H1 (cell line): ENCODE measurements at regions not wholly inside any gene's neighbourhood (a gene's known extent, or its start where the extent isn't known, plus 50 kb on each side); places are given as distances from the start of the nearest gene placed in this dataset.

Source experiments
- CTCF ChIA-PET: fragments of 300-600 bp; sonication (Branson Sonifier 250); formaldehyde crosslinking; loops from one replicate; lab custom pipeline; 2021; ENCODE audit not compliant: partially characterized antibody; lab: Charles Lee
- POLR2A ChIA-PET: fragments of 300-600 bp; sonication (Branson Sonifier 250); formaldehyde crosslinking; loops from one replicate; lab custom pipeline; 2021; ENCODE audit warnings: inconsistent platforms; ENCODE audit not compliant: partially characterized antibody; lab: Charles Lee
- DNase-seq, 2 experiments: peaks; one replicate each; pipeline versions ENCODE4 v3.0.0 to v3.0.0-alpha.2; 2010 to 2022; ENCODE audit warnings: low spot score in 2 of 2, low read depth in 1 of 2, mixed read lengths in 1 of 2
- FAIRE-seq: peaks from 2 replicates; lab custom pipeline; 2011; peaks lifted over from hg19 to GRCh38; lab: Jason Lieb, UNC
- H2AFZ ChIP-seq: 2 replicates; pipeline ENCODE4 v1.8.1; 2012; ENCODE audit warnings: low read length, inconsistent platforms
- H2AK5ac ChIP-seq: 2 replicates; pipeline ENCODE4 v1.6.1; 2013; ENCODE audit warnings: low read depth, low read length
- H2BK120ac ChIP-seq: replicated peaks from 2 replicates; pipeline ENCODE3; 2013; ENCODE audit warnings: low read depth, low read length, inconsistent platforms
- H2BK12ac ChIP-seq: 2 replicates; pipeline ENCODE4 v1.6.1; 2013; ENCODE audit warnings: low read depth, low read length
- H2BK15ac ChIP-seq: 2 replicates; pipeline ENCODE4 v1.6.1; 2013; ENCODE audit warnings: low read length
- H2BK20ac ChIP-seq: 2 replicates; pipeline ENCODE4 v1.6.1; 2013; ENCODE audit warnings: low read length
- H2BK5ac ChIP-seq: 2 replicates; pipeline ENCODE4 v1.6.1; 2013; ENCODE audit warnings: low read depth, low read length
- H3K14ac ChIP-seq: 2 replicates; pipeline ENCODE4 v1.6.1; 2013; ENCODE audit warnings: inconsistent platforms; ENCODE audit not compliant: insufficient read length
- H3K18ac ChIP-seq: 2 replicates; pipeline ENCODE4 v1.6.1; 2013; ENCODE audit warnings: low read length; ENCODE audit errors: extremely low read depth
- H3K23ac ChIP-seq: 2 replicates; pipeline ENCODE4 v1.6.1; 2013; ENCODE audit warnings: inconsistent platforms; ENCODE audit not compliant: insufficient read length
- H3K23me2 ChIP-seq: 2 replicates; pipeline ENCODE4 v1.6.1; 2013; ENCODE audit warnings: low read depth, low read length
- H3K27ac ChIP-seq: 2 replicates; pipeline ENCODE4 v1.6.1; 2011; ENCODE audit warnings: low read depth, low read length, inconsistent platforms
- H3K27me3 ChIP-seq, 4 experiments: replicated peaks in 1 of 4; 1 replicate in 1 of 4; 2 replicates in 3 of 4; pipeline versions ENCODE4 v1.6.1 to v1.8.1; 2011 to 2013; ENCODE audit warnings: low read length in 3 of 4, mild to moderate bottlenecking in 3 of 4, inconsistent platforms in 2 of 4, mixed read lengths in 2 of 4, moderate library complexity in 1 of 4; ENCODE audit not compliant: control insufficient read depth in 3 of 4, insufficient read depth in 3 of 4; ENCODE audit errors: extremely low read depth in 1 of 4
- H3K36me3 ChIP-seq, 4 experiments: 2 replicates each; pipeline versions ENCODE4 v1.6.1 to v1.8.1; 2011 to 2013; ENCODE audit warnings: mild to moderate bottlenecking in 4 of 4, low read length in 3 of 4, moderate library complexity in 2 of 4, control low read depth in 1 of 4, inconsistent platforms in 1 of 4; ENCODE audit not compliant: insufficient read depth in 4 of 4, control insufficient read depth in 2 of 4
- H3K4ac ChIP-seq: replicated peaks from 2 replicates; pipeline ENCODE3; 2013; ENCODE audit warnings: low read length, low read depth, mixed read lengths, inconsistent platforms; ENCODE audit not compliant: insufficient read length
- H3K4me1 ChIP-seq, 4 experiments: replicated peaks in 1 of 4; 1 replicate in 1 of 4; 2 replicates in 3 of 4; pipeline versions ENCODE4 v1.6.1 to v1.8.1; 2011 to 2013; ENCODE audit warnings: low read length in 3 of 4, inconsistent platforms in 2 of 4, mixed read lengths in 1 of 4; ENCODE audit not compliant: insufficient read depth in 4 of 4, control insufficient read depth in 3 of 4
- H3K4me2 ChIP-seq, 2 experiments: 2 replicates each; pipeline versions ENCODE4 v1.6.1 to v1.8.1; 2011 to 2013; ENCODE audit warnings: low read depth in 2 of 2, low read length in 2 of 2, control low read depth in 1 of 2, inconsistent platforms in 1 of 2, mild to moderate bottlenecking in 1 of 2; ENCODE audit not compliant: insufficient read depth in 1 of 2
- H3K4me3 ChIP-seq, 4 experiments: fragments of 200-600, 300-600 bp in 1 of 4; sonication (generic), shearing (Covaris generic), sonication (Bioruptor Twin) in 1 of 4; 2 replicates each; pipeline versions ENCODE4 v1.5.1 to v1.8.1; 2011 to 2016; ENCODE audit warnings: low read length in 4 of 4, low read depth in 3 of 4, control low read depth in 2 of 4, inconsistent platforms in 2 of 4, mild to moderate bottlenecking in 2 of 4, mixed read lengths in 1 of 4, moderate library complexity in 1 of 4; ENCODE audit not compliant: insufficient read depth in 2 of 4; ENCODE audit errors: extremely low read depth in 1 of 4
- H3K56ac ChIP-seq: replicated peaks from 2 replicates; pipeline ENCODE3; 2013; ENCODE audit warnings: low read depth, mild to moderate bottlenecking, mixed read lengths, low read length, inconsistent platforms; ENCODE audit not compliant: insufficient read length
- H3K79me1 ChIP-seq: 2 replicates; pipeline ENCODE4 v1.6.1; 2013; ENCODE audit warnings: low read depth, low read length, control low read depth
- H3K79me2 ChIP-seq, 2 experiments: 2 replicates each; pipeline versions ENCODE4 v1.6.1 to v1.8.1; 2012 to 2013; ENCODE audit warnings: low read length in 2 of 2, mild to moderate bottlenecking in 2 of 2, inconsistent platforms in 1 of 2; ENCODE audit not compliant: insufficient read depth in 2 of 2, control insufficient read depth in 1 of 2
- H3K9ac ChIP-seq, 4 experiments: replicated peaks in 1 of 4; 1 replicate in 1 of 4; 2 replicates in 3 of 4; pipeline versions ENCODE4 v1.6.1 to v1.8.1; 2011 to 2013; ENCODE audit warnings: low read depth in 3 of 4, low read length in 3 of 4, control low read depth in 2 of 4, mild to moderate bottlenecking in 2 of 4, moderate library complexity in 2 of 4, inconsistent platforms in 1 of 4; ENCODE audit errors: extremely low read depth in 1 of 4
- H3K9me3 ChIP-seq, 2 experiments: 2 replicates each; pipeline versions ENCODE4 v1.6.1 to v1.8.1; 2012 to 2013; ENCODE audit warnings: mild to moderate bottlenecking in 2 of 2, moderate library complexity in 2 of 2, control low read depth in 1 of 2, inconsistent platforms in 1 of 2, low read depth in 1 of 2, low read length in 1 of 2, mixed read lengths in 1 of 2; ENCODE audit not compliant: insufficient read depth in 2 of 2
- H4K20me1 ChIP-seq, 2 experiments: replicated peaks in 1 of 2; 2 replicates each; pipeline versions ENCODE3 to v1.8.1; 2011 to 2013; ENCODE audit warnings: inconsistent platforms in 2 of 2, low read length in 2 of 2, mild to moderate bottlenecking in 1 of 2; ENCODE audit not compliant: insufficient read depth in 2 of 2, control insufficient read depth in 1 of 2
- H4K5ac ChIP-seq: 2 replicates; pipeline ENCODE4 v1.6.1; 2013; ENCODE audit warnings: low read length, low read depth, mixed read lengths, inconsistent platforms; ENCODE audit not compliant: insufficient read length
- H4K8ac ChIP-seq: 2 replicates; pipeline ENCODE4 v1.8.0; 2013; ENCODE audit warnings: mild to moderate bottlenecking, moderate library complexity, low read length, inconsistent platforms; ENCODE audit not compliant: insufficient read depth; ENCODE audit errors: extremely low read depth
- H4K91ac ChIP-seq: replicated peaks from 2 replicates; pipeline ENCODE3; 2013; ENCODE audit warnings: low read length, mixed read lengths, inconsistent platforms; ENCODE audit not compliant: insufficient read length
- EP300 ChIP-seq, 2 experiments: IDR thresholded peaks; 1 replicate in 1 of 2; 2 replicates in 1 of 2; pipeline ENCODE4 v1.6.1; 2011 to 2012; ENCODE audit warnings: low read depth in 2 of 2, low read length in 2 of 2, mild to moderate bottlenecking in 2 of 2, borderline replicate concordance in 1 of 2, inconsistent platforms in 1 of 2, moderate library complexity in 1 of 2
- GTF2F1 ChIP-seq: IDR thresholded peaks from 2 replicates; pipeline ENCODE4 v1.6.1; 2012; ENCODE audit warnings: low read depth, low read length, improper control_type of control experiment, borderline replicate concordance
- RBBP5 ChIP-seq: IDR thresholded peaks from 2 replicates; pipeline ENCODE4 v1.7.1; 2012; ENCODE audit warnings: low read depth, mild to moderate bottlenecking, inconsistent platforms, low read length, moderate library complexity, borderline replicate concordance
- SIRT6 ChIP-seq: IDR thresholded peaks from one replicate; pipeline ENCODE4 v1.7.1; 2012; ENCODE audit warnings: low read length, inconsistent platforms
- SP4 ChIP-seq: IDR thresholded peaks from 2 replicates; pipeline ENCODE4 v1.6.1; 2012; ENCODE audit warnings: low read length, inconsistent platforms
- WGBS, 2 experiments: shearing (Covaris generic) in 1 of 2; methylation state at CpG; one replicate each; pipeline versions ENCODE4 v1.1.6 to v1.1.7; 2013 to 2015; ENCODE audit warnings: low lambda C conversion rate in 2 of 2, mixed read lengths in 2 of 2, inconsistent platforms in 1 of 2, low coverage in 1 of 2, missing lambda C conversion rate in 1 of 2; ENCODE audit not compliant: insufficient replicate concordance in 2 of 2, insufficient coverage in 1 of 2, insufficient read length in 1 of 2; ENCODE audit errors: extremely low coverage in 1 of 2, missing lambda C conversion rate in 1 of 2; 5-methylcytosine and 5-hydroxymethylcytosine counted together

- Histone ChIP-seq H4K91ac (no peak overlapping the region), H3K4ac (no peak overlapping the region), H3K79me1 (no peaks in the 10 kb centered on the region), H3K9ac (no peak overlapping the region), H3K27me3 (no peaks in the 10 kb centered on the region), H3K56ac (no peak overlapping the region), H3K4me3 (no peak overlapping the region), H4K5ac (no peak overlapping the region), H2BK12ac (no peak overlapping the region), H3K18ac (no peak overlapping the region), H2BK120ac (no peak overlapping the region), H3K27ac (no peak overlapping the region), H2BK15ac (no peak overlapping the region), H2AFZ (no peak overlapping the region), H3K9me3 (no peaks in the 10 kb centered on the region), H3K79me2 (no peaks in the 10 kb centered on the region), H2BK5ac (no peak overlapping the region), H3K23me2 (no peaks in the 10 kb centered on the region), H3K4me1 (no peaks in the 10 kb centered on the region), H2AK5ac (no peak overlapping the region), H4K8ac (no peak overlapping the region), H3K23ac (no peak overlapping the region), H3K36me3 (no peaks in the 10 kb centered on the region), H2BK20ac (no peak overlapping the region), H4K20me1 (no peaks in the 10 kb centered on the region), H3K14ac (no peak overlapping the region), H3K4me2 (no peak overlapping the region)
- 100% methylated on average over 1 of the region's 1 CpG; no CpG with 5 or more reads in 1 of the 2 experiments for WGBS, 2 experiments
- ChIA-PET CTCF (interaction anchor here (0.8 kb wide), 1 partner anchor 28 kb away, joined by 3 read pairs; no protein-coding TSS in a partner anchor), POLR2A (no interaction called here)
- no peak for FAIRE-seq
- DNase-seq, result no peak
- TF ChIP-seq EP300 (IDR thresholded peaks at IDR 0.05; ENCODE audit: borderline replicate concordance in 1 of 2, low read depth in 2 of 2, low read length in 2 of 2), result no peak
- no peak for TF ChIP-seq GTF2F1
- TF ChIP-seq SIRT6, result no peak
- no peak for TF ChIP-seq SP4
- no peak for TF ChIP-seq RBBP5
These were observed 245.9 kb upstream of the ANO3 start for GRCh38 chr11:26086028-26086427.
